Prostate gland (tissue), 2 donors: ENCODE measurements at regions not wholly inside any gene's neighbourhood (a gene's known extent, or its start where the extent isn't known, plus 50 kb on each side); places are given as distances from the start of the nearest gene placed in this dataset.

ENCODE experiments used
- CTCF ChIP-seq, 4 experiments: fragments of 200-600 bp in 2 of 4; fragments of 450-650 bp in 2 of 4; sonication (generic) in 2 of 4; IDR thresholded peaks; 1 replicate in 3 of 4; 2 replicates in 1 of 4; pipeline ENCODE4 v1.5.1; 2016 to 2019; ENCODE audit warnings: antibody characterized with exemption in 4 of 4, mild to moderate bottlenecking in 2 of 4, moderate library complexity in 2 of 4
- POLR2A ChIP-seq: fragments of 450-650 bp; IDR thresholded peaks from one replicate; pipeline ENCODE4 v1.6.1; 2016; ENCODE audit warnings: antibody characterized with exemption, mild to moderate bottlenecking
- POLR2AphosphoS5 ChIP-seq: sonication (generic); formaldehyde crosslinking; IDR thresholded peaks from one replicate; pipeline ENCODE4 v1.6.1; 2017; ENCODE audit warnings: antibody characterized with exemption

GRCh38 chr7:81272176-81272575, 353.3 kb upstream of the SEMA3C start:
- TF ChIP-seq CTCF (IDR thresholded peaks at IDR 0.05) (no peak), POLR2AphosphoS5 (no peak), POLR2A (no peak)
